PC-9 (cell line): ENCODE measurements at regions not wholly inside any gene's neighbourhood (a gene's known extent, or its start where the extent isn't known, plus 50 kb on each side); places are given as distances from the start of the nearest gene placed in this dataset.

Experiments
- CTCF ChIP-seq: fragments of 200-600 bp; sonication (generic); conservative IDR thresholded peaks from 2 replicates; pipeline ENCODE4 v1.6.1; 2017; ENCODE audit warnings: mixed run types, antibody characterized with exemption, mild to moderate bottlenecking, moderate library complexity
- EZH2 ChIP-seq: fragments of 200-600 bp; sonication (generic); IDR thresholded peaks from 2 replicates; pipeline ENCODE4 v1.8.0; 2017; ENCODE audit warnings: antibody characterized with exemption, low read depth

GRCh38 chr9:82216435-82216834, 227.9 kb downstream of the SPATA31D1 start:
- no peak for TF ChIP-seq CTCF
- no peak for TF ChIP-seq EZH2
